Keratinocyte (primary cell): ENCODE measurements at regions not wholly inside any gene's neighbourhood (a gene's known extent, or its start where the extent isn't known, plus 50 kb on each side); places are given as distances from the start of the nearest gene placed in this dataset.

ENCODE experiments used
- EZH2 ChIP-seq: IDR thresholded peaks from one replicate; pipeline ENCODE4 v1.6.1; 2012; ENCODE audit warnings: inconsistent platforms, mild to moderate bottlenecking, low read length, moderate library complexity
- TF ChIP-seq, protein P1 (sequence below), 3 experiments: IDR thresholded peaks in 1 of 3; conservative IDR thresholded peaks in 1 of 3; optimal IDR thresholded peaks in 1 of 3; 2 replicates in 2 of 3; 3 replicates in 1 of 3; pipeline versions ENCODE3 to v1.5.1; 2011; ENCODE audit warnings: low read length in 3 of 3, mild to moderate bottlenecking in 3 of 3, moderate library complexity in 2 of 3, control low read depth in 1 of 3, inconsistent platforms in 1 of 3; ENCODE audit not compliant: insufficient read depth in 2 of 3; ENCODE audit errors: extremely low read depth in 1 of 3

DNA sequence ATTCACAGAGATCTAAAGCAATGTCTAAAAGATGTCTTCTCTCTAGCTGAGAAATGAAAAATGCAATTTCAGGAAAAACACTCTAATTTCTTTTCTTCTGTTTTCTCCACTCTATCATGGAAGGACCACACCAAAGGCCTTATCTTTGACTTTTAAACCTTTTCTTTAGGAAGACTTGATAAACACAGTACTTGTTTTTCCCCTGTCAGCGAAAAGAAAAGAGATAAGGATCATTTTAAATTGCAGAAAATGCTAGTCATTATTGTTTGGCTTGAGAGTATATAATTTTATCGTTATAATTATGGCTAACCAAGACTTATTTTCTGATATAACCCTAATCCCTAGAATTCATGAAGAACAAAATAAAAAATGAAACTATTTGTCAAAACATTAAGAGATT, 462.4 kb upstream of the API5 start:
- TF ChIP-seq, protein P1, sequence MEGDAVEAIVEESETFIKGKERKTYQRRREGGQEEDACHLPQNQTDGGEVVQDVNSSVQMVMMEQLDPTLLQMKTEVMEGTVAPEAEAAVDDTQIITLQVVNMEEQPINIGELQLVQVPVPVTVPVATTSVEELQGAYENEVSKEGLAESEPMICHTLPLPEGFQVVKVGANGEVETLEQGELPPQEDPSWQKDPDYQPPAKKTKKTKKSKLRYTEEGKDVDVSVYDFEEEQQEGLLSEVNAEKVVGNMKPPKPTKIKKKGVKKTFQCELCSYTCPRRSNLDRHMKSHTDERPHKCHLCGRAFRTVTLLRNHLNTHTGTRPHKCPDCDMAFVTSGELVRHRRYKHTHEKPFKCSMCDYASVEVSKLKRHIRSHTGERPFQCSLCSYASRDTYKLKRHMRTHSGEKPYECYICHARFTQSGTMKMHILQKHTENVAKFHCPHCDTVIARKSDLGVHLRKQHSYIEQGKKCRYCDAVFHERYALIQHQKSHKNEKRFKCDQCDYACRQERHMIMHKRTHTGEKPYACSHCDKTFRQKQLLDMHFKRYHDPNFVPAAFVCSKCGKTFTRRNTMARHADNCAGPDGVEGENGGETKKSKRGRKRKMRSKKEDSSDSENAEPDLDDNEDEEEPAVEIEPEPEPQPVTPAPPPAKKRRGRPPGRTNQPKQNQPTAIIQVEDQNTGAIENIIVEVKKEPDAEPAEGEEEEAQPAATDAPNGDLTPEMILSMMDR (optimal IDR thresholded peaks at IDR 0.05 in 1 of 3, IDR thresholded peaks at IDR 0.05 in 1 of 3, conservative IDR thresholded peaks at IDR 0.05 in 1 of 3; ENCODE audit: extremely low read depth in 1 of 3, insufficient read depth in 2 of 3, low read length in 3 of 3): no peak
- TF ChIP-seq EZH2: no peak
